Stimulated activated CD8-positive, alpha-beta memory T cell treated with anti-CD3 and anti-CD28 coated beads, Interleukin-4, amount 100 ng/mL, for 48 hours (primary cell): ENCODE measurements at regions not wholly inside any gene's neighbourhood (a gene's known extent, or its start where the extent isn't known, plus 50 kb on each side); places are given as distances from the start of the nearest gene placed in this dataset.

Source experiments
- DNase-seq: peaks from one replicate; pipeline ENCODE4 v3.0.0-alpha.2; 2020

DNA sequence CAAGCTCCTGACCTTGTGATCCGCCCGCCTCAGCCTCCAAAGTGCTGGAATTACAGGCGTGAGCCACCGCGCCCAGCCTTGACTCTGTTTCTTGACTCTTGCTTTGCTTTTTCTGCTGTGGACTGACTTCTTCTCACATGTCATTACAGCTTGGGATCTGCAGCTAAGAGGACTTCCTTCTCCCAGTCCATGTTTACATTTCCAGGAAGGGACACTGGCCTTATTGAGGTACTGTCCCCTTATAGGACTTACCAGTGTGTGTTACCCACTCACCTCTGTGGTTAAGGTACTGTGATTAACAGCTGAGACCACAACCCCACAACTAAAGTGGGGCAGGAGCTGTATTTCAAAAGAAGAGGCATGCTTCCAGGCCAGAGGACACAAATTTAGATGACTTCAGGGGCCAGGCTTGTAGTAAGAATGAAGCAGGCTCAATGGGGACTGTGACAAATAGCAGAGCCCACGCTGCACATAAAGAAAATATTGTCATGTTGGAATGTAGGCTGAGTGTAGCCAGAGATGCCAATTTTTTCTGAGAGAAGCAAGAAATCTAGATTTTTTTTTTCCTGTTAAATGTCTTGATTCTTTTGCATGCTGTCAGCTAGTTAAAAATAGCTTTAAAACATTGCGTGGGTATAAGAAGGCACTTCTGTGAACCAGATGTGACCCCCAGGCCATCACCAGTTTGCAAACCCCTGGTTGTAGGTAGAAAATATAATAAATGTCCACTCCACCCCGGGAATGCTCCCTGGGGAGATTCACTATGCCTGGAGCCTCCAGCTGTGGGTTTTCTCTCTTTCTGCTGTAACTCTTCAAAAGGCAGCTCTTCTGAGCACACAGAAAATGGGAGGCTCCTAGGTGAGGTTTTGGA lies 75.0 kb downstream of the PTPDC1 start:
- DNase-seq = peak; percentile 10

- DNase-seq = peak; percentile 10
Measured at GRCh38 chr9:94160594-94161501, 76.6 kb downstream of the PTPDC1 start.

DNA sequence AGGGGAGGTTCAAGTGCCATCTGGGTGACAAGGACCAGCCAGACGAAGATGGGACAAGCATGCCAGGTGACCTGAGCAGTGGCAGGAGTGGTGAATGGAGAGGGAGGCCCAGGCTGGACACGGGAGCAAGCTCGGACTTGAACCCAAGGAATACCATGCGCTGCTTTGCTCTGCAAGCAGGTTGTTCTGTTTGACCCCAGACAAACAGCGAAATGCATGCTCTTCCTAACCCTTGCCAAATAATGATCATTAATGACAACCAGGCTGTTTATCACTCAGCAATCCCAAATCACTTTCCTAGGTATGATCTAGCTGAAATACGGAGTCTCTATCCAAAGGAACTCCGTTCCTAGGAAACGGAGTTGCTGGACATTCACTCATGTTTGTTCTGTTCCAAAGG lies 77.4 kb downstream of the PTPDC1 start:
- no peak for DNase-seq

- peak; percentile 21 for DNase-seq
Measured at GRCh38 chr9:94164806-94165549, 80.7 kb downstream of the PTPDC1 start.

GRCh38 chr9:94165592-94166235 lies 81.5 kb downstream of the PTPDC1 start:
- DNase-seq = peak; percentile 96

DNA sequence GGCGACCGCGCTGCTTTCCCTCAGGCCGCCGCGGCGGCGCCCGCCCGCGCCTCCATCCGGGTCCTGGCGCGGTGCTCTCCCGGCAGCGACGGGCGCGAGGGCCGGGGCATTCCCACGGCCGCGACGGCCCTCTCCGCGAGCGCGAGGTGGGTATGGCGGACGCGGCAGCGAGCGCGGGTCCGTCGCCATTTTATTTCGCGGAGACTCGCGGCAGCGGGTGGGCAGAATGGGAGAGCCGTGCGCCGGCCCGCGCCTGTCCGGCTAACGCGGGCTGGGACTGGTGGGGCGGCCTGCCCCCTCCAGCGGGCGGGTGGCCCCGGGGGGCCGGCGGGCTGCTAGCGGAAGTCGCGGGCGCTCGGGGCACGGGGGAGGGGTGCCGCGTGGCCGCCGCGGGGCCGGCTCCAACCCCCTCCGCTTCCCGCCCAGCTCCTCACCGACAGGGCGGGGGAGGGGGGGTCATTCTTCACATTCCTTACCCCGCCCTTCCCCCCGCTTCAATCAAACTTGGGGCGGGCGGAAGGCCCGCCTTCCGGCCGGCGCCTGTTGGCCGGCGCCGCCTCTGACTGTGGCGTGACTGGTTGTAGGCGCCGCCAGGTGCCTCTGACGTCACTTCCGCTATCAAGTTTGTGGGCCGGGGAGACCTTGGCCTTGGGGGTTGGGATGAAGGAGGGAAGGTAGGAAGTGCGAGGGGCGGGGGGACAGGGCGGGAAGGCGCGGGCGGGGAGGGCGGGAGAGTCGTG lies 82.1 kb downstream of the PTPDC1 start:
- peak; percentile 95 for DNase-seq

DNA sequence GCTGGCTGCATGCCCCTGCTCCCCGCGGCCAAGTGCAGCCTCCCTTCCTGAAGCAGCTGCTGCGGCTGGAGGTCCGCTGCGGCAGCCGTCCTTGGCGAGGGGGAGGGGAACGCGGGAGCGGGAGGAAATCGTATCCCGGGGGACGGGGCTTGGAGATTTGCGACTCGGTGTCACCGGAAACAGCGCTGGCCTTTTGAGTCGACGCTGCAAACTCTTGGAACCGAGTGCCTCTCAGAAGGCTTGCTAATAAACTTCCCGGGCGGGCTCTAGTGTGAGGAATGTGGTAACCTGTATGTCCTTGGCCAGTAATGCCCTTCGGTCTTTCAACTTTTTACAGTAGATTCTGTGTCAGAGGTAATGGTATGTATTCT lies 82.7 kb downstream of the PTPDC1 start:
- no peak for DNase-seq

- no peak for DNase-seq
Measured at GRCh38 chr9:94167376-94167890, 83.2 kb downstream of the PTPDC1 start.

- DNase-seq = no peak
Measured at GRCh38 chr9:94168203-94169000, 84.1 kb downstream of the PTPDC1 start.

GRCh38 chr9:94169968-94170367 lies 85.7 kb downstream of the PTPDC1 start:
- DNase-seq = no peak

- DNase-seq = peak; percentile 53
Measured at GRCh38 chr9:94173632-94174031, 85.5 kb upstream of the ZNF169 start.

DNA sequence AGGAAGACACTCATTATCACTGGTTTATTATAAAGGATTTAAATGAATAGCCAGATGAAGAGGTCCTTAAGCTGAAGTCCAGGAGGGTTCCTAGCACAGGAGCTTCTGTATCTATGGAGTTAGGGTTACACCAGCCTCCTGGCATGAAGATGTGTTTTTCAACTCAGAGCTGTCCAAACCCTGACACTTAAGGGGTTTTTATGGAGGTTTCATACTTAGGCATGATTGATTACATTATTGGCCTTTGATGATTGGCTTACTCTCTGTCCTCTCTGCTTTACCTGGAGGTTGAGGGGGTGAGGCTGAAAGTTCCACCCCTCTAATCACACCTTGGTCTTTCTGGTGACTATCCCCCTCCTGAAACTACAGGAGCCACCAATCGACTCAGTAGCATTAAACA lies 84.9 kb upstream of the ZNF169 start:
- no peak for DNase-seq

DNA sequence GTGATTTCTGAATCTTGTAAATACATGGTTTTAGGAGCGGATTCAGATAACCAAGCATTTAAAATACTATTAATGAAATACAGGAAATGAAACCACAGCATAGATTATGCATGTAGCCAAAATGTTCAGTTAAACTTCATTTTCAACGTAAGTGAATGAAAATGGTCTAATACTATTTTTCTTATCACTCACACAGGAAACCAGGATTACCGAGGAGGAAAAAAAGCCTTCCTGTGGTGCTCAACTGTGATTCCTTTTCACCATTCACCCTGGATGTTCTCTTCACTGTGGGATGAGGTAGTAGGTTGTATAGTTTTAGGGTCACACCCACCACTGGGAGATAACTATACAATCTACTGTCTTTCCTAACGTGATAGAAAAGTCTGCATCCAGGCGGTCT lies 83.4 kb upstream of the ZNF169 start:
- no peak for DNase-seq

DNA sequence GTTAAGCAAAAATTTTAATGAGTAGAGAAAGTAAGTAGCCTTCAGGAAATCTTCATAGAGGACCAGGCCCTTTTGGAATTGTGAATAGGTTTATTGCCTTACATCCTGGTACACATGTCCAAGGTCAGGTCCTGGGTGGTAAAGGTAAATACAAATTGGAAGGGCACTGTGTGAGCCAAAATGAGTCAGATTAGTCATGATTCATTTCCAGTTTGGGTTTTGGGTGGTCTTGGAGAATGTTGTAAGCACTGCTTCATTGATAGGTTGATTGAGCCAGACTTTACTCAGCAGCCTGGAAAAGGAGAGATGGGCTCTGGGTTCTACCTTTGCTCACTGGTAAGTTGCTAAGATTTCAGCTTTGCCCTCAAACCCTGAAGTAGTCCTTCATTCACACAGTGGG lies 82.5 kb upstream of the ZNF169 start:
- DNase-seq = no peak

GRCh38 chr9:94178927-94179326 lies 80.2 kb upstream of the ZNF169 start:
- DNase-seq = no peak

DNA sequence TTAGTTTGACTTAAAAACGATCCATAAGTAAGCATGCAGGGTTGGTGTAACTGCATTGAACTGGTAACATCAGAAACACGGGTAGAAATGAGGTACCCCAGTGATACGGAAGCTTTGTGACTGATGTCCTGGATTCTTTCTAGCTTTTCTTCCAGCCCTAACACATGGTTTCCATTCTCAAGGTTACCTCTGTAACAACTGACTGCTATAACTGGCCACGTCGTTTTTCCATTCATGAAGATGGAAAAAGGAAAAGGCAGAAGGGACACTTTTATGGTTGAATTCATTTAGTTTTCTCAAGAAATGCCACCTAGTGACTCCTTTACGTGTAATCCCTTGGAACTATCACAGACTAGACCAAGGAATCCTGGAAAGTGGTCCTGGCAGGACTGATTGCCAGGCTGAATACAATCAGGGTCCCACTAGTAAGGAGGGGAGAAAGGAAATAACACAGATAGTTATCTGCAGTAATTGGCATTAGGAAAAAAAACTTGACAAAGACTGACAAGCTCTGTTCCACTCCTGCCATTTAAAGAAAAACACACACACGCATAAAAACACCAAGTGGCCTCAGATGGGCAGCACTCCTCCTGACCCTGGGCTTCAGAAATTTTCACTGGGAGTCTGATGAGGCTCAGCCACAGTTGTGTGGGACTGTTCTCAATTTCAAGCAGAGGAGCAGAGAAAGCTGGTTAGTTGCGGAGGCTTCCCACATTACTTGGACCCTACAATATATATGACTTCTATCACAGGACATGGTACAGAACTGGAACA lies 77.5 kb upstream of the ZNF169 start:
- DNase-seq = no peak

DNA sequence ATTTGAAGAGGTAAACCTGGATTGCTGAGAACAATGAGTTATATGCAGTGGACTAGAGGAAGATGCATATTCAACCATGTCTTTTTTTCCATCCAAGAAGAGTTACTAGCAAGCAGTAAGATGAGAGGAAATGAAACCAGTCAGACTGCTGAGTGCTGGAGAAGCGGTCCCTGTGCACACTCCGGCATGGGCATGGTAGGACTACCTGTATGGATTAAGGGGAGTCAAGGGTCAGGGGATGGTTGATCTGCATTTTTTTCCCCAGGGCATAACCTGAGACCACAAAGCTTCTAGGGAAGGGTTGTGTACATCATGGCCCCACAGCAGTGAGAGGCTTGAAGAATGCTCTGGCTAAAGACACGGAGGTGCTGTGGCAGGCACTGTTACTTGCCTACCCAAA lies 76.6 kb upstream of the ZNF169 start:
- DNase-seq = no peak

DNA sequence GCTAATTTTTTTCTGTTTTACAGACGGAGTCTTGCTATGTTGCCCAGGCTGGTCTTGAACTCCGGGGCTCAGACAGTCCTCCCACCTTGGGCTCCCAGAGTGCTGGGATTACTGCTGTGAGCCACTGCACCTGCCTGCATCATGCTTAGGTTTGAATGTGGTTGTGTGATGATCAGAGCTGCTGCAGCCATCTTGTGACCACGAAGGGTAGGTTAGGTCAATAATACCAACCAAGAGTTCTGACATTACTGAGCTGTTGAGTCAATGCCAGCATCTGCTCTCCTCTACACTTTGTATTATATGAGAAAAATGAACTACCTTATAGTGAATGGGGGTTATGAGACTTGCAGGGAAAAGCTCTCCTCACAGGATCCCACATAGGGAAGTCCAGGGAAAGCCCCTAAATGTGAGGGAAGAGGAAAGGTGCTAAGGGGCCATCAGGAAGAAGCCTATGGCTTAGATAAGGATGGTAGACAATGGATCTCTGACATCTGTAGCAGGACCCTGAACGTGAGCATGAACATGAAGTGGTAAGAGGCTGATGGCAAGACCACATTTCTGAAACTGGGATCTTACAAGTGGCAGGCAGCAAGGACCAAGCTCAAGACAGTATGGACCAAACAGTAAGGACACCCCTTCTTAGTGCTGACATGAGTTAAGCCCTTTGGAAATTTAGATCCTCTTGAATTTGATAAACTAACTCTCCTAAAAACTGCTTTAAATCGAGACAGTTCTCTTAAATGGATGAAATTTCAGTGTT lies 75.7 kb upstream of the ZNF169 start:
- no peak for DNase-seq

DNA sequence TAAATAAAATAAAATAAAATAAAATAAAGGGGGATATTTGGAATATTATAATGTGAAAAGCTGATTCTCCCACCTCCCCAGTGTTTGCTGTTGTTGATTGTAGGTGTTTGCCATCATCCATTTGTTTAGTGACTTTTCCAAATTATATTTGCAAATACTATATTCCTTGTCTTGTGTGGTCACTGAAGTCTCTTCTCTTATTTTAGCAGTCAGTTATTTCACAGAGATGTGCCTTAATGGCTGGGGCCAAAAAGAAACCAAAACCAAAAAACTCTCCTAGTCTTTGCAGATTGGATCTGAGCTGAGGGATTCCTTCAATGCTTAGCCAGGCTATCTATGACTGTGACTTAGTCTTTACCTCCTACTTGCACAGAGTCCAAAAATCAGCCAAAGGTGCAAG lies 70.9 kb upstream of the ZNF169 start:
- no peak for DNase-seq
